Stimulated activated memory B cell treated with anti-CD40 and anti-IgM and Interleukin-4, amounts not matched to agents 10 μg/mL and 1 μg/mL and 100 μg/mL, for 72 hours (primary cell): ENCODE measurements at regions not wholly inside any gene's neighbourhood (a gene's known extent, or its start where the extent isn't known, plus 50 kb on each side); places are given as distances from the start of the nearest gene placed in this dataset.

Experiments used
- ATAC-seq: fragments of 150-1000 bp; cut with Tn5 transposase; 2 replicates; pipeline ENCODE4 v1.10.0; 2021
- H3K27ac Mint-ChIP-seq: one replicate; pipeline ENCODE4 v1.8.0; 2022; ENCODE audit warnings: mild to moderate bottlenecking, mixed read lengths
- H3K27me3 Mint-ChIP-seq: one replicate; pipeline ENCODE4 v1.8.0; 2022; ENCODE audit warnings: mixed read lengths
- H3K36me3 Mint-ChIP-seq: one replicate; pipeline ENCODE4 v1.8.0; 2022; ENCODE audit warnings: mixed read lengths
- H3K4me1 Mint-ChIP-seq: one replicate; pipeline ENCODE4 v1.8.0; 2022; ENCODE audit warnings: mixed read lengths
- H3K4me3 Mint-ChIP-seq: one replicate; pipeline ENCODE4 v1.8.0; 2022; ENCODE audit warnings: mild to moderate bottlenecking, moderate library complexity, mixed read lengths
- H3K9me3 Mint-ChIP-seq: one replicate; pipeline ENCODE4 v1.8.0; 2022; ENCODE audit warnings: mixed read lengths

- ATAC-seq, result peak; percentile 53
- no peaks in the 10 kb centered on the region for H3K4me1 Mint-ChIP-seq
- H3K27ac Mint-ChIP-seq, result no peak overlapping the region
- no peak overlapping the region for H3K4me3 Mint-ChIP-seq
- no peaks in the 10 kb centered on the region for H3K27me3 Mint-ChIP-seq
- peaks cover 5% of the 10 kb centered on the region for H3K9me3 Mint-ChIP-seq
- no peaks in the 10 kb centered on the region for H3K36me3 Mint-ChIP-seq
Measured at GRCh38 chr9:29969408-29969807, 2396.1 kb upstream of the C9orf72 start.

GRCh38 chr9:29969856-29970647 is 2396.8 kb upstream of the C9orf72 start:
- H3K36me3 Mint-ChIP-seq, result no peaks in the 10 kb centered on the region
- no peaks in the 10 kb centered on the region for H3K4me1 Mint-ChIP-seq
- H3K4me3 Mint-ChIP-seq, result no peak overlapping the region
- no peaks in the 10 kb centered on the region for H3K27me3 Mint-ChIP-seq
- peaks cover 5% of the 10 kb centered on the region for H3K9me3 Mint-ChIP-seq
- no peak overlapping the region for H3K27ac Mint-ChIP-seq
- ATAC-seq, result peak; percentile 44

- ATAC-seq, result no peak
- Mint-ChIP-seq H3K4me3 (no peak overlapping the region), H3K27ac (no peak overlapping the region), H3K9me3 (no peaks in the 10 kb centered on the region), H3K36me3 (no peaks in the 10 kb centered on the region), H3K27me3 (no peaks in the 10 kb centered on the region), H3K4me1 (no peaks in the 10 kb centered on the region)
Measured at GRCh38 chr9:29974197-29974596, 2400.9 kb upstream of the C9orf72 start.

GRCh38 chr9:29976981-29977380 is 2403.7 kb upstream of the C9orf72 start:
- H3K27me3 Mint-ChIP-seq, result no peaks in the 10 kb centered on the region
- H3K9me3 Mint-ChIP-seq, result peaks cover 3% of the 10 kb centered on the region
- no peaks in the 10 kb centered on the region for H3K36me3 Mint-ChIP-seq
- no peaks in the 10 kb centered on the region for H3K4me1 Mint-ChIP-seq
- H3K27ac Mint-ChIP-seq, result no peak overlapping the region
- H3K4me3 Mint-ChIP-seq, result no peak overlapping the region
- ATAC-seq, result no peak

- Mint-ChIP-seq H3K36me3 (no peaks in the 10 kb centered on the region), H3K27ac (no peak overlapping the region)
Measured at GRCh38 chr9:29981013-29981412, 2403.4 kb upstream of the ACO1 start.

GRCh38 chr9:29999645-30000044 is 2384.8 kb upstream of the ACO1 start:
- no peaks in the 10 kb centered on the region for H3K4me1 Mint-ChIP-seq
- no peak overlapping the region for H3K4me3 Mint-ChIP-seq
- no peaks in the 10 kb centered on the region for H3K27me3 Mint-ChIP-seq
- ATAC-seq, result no peak
- H3K36me3 Mint-ChIP-seq, result no peaks in the 10 kb centered on the region
- H3K9me3 Mint-ChIP-seq, result peaks cover 10% of the 10 kb centered on the region
- H3K27ac Mint-ChIP-seq, result no peak overlapping the region

More at GRCh38 chr9:29981013-29981412, 2403.4 kb upstream of the ACO1 start:
- H3K4me1 Mint-ChIP-seq, result no peaks in the 10 kb centered on the region
- no peaks in the 10 kb centered on the region for H3K27me3 Mint-ChIP-seq
- peaks cover 3% of the 10 kb centered on the region for H3K9me3 Mint-ChIP-seq
- H3K4me3 Mint-ChIP-seq, result no peak overlapping the region
- no peak for ATAC-seq

GRCh38 chr9:30010691-30011090 is 2373.8 kb upstream of the ACO1 start:
- no peaks in the 10 kb centered on the region for H3K36me3 Mint-ChIP-seq
- no peaks in the 10 kb centered on the region for H3K27me3 Mint-ChIP-seq
- no peaks in the 10 kb centered on the region for H3K4me1 Mint-ChIP-seq
- H3K27ac Mint-ChIP-seq, result no peak overlapping the region
- no peak for ATAC-seq
- no peak overlapping the region for H3K4me3 Mint-ChIP-seq
- H3K9me3 Mint-ChIP-seq, result no peaks in the 10 kb centered on the region

- Mint-ChIP-seq H3K4me3 (no peak overlapping the region), H3K27me3 (no peaks in the 10 kb centered on the region), H3K9me3 (no peaks in the 10 kb centered on the region), H3K36me3 (no peaks in the 10 kb centered on the region), H3K4me1 (no peaks in the 10 kb centered on the region), H3K27ac (no peak overlapping the region)
- no peak for ATAC-seq
Measured at GRCh38 chr9:30012622-30013021, 2371.8 kb upstream of the ACO1 start.

- H3K4me3 Mint-ChIP-seq, result no peak overlapping the region
- no peaks in the 10 kb centered on the region for H3K27me3 Mint-ChIP-seq
- no peak for ATAC-seq
- no peak overlapping the region for H3K27ac Mint-ChIP-seq
- H3K4me1 Mint-ChIP-seq, result no peaks in the 10 kb centered on the region
- H3K36me3 Mint-ChIP-seq, result no peaks in the 10 kb centered on the region
- H3K9me3 Mint-ChIP-seq, result no peaks in the 10 kb centered on the region
Measured at GRCh38 chr9:30015073-30015472, 2369.4 kb upstream of the ACO1 start.

- ATAC-seq, result no peak
- H3K4me3 Mint-ChIP-seq, result no peak overlapping the region
- no peaks in the 10 kb centered on the region for H3K4me1 Mint-ChIP-seq
- H3K27ac Mint-ChIP-seq, result no peak overlapping the region
- H3K9me3 Mint-ChIP-seq, result peaks cover 5% of the 10 kb centered on the region
- no peaks in the 10 kb centered on the region for H3K36me3 Mint-ChIP-seq
- no peaks in the 10 kb centered on the region for H3K27me3 Mint-ChIP-seq
Measured at GRCh38 chr9:30020161-30020560, 2364.3 kb upstream of the ACO1 start.

- ATAC-seq, result no peak
- no peaks in the 10 kb centered on the region for H3K9me3 Mint-ChIP-seq
- H3K36me3 Mint-ChIP-seq, result no peaks in the 10 kb centered on the region
- H3K27ac Mint-ChIP-seq, result no peak overlapping the region
- H3K27me3 Mint-ChIP-seq, result no peaks in the 10 kb centered on the region
- H3K4me1 Mint-ChIP-seq, result no peaks in the 10 kb centered on the region
- no peak overlapping the region for H3K4me3 Mint-ChIP-seq
Measured at GRCh38 chr9:30035761-30036160, 2348.7 kb upstream of the ACO1 start.

GRCh38 chr9:30036558-30036957 is 2347.9 kb upstream of the ACO1 start:
- no peak overlapping the region for H3K4me3 Mint-ChIP-seq
- H3K27ac Mint-ChIP-seq, result no peak overlapping the region
- no peaks in the 10 kb centered on the region for H3K36me3 Mint-ChIP-seq
- no peaks in the 10 kb centered on the region for H3K4me1 Mint-ChIP-seq
- no peaks in the 10 kb centered on the region for H3K9me3 Mint-ChIP-seq
- H3K27me3 Mint-ChIP-seq, result no peaks in the 10 kb centered on the region
- ATAC-seq, result no peak

- Mint-ChIP-seq H3K27me3 (no peaks in the 10 kb centered on the region), H3K36me3 (no peaks in the 10 kb centered on the region), H3K9me3 (no peaks in the 10 kb centered on the region), H3K27ac (no peak overlapping the region), H3K4me1 (no peaks in the 10 kb centered on the region), H3K4me3 (no peak overlapping the region)
- ATAC-seq, result no peak
Measured at GRCh38 chr9:30039712-30040111, 2344.7 kb upstream of the ACO1 start.

- ATAC-seq, result no peak
- no peaks in the 10 kb centered on the region for H3K36me3 Mint-ChIP-seq
- no peaks in the 10 kb centered on the region for H3K27me3 Mint-ChIP-seq
- no peaks in the 10 kb centered on the region for H3K9me3 Mint-ChIP-seq
- no peak overlapping the region for H3K4me3 Mint-ChIP-seq
- no peak overlapping the region for H3K27ac Mint-ChIP-seq
- no peaks in the 10 kb centered on the region for H3K4me1 Mint-ChIP-seq
Measured at GRCh38 chr9:30048396-30048795, 2336.0 kb upstream of the ACO1 start.

GRCh38 chr9:30058463-30058862 is 2326.0 kb upstream of the ACO1 start:
- no peaks in the 10 kb centered on the region for H3K4me1 Mint-ChIP-seq
- no peaks in the 10 kb centered on the region for H3K27me3 Mint-ChIP-seq
- no peak overlapping the region for H3K4me3 Mint-ChIP-seq
- peaks cover 3% of the 10 kb centered on the region for H3K9me3 Mint-ChIP-seq
- H3K27ac Mint-ChIP-seq, result no peak overlapping the region
- H3K36me3 Mint-ChIP-seq, result no peaks in the 10 kb centered on the region
- no peak for ATAC-seq

GRCh38 chr9:30060976-30061375 is 2323.5 kb upstream of the ACO1 start:
- Mint-ChIP-seq H3K36me3 (no peaks in the 10 kb centered on the region), H3K4me3 (no peak overlapping the region), H3K4me1 (no peaks in the 10 kb centered on the region), H3K27me3 (no peaks in the 10 kb centered on the region), H3K27ac (no peak overlapping the region), H3K9me3 (peaks cover 5% of the 10 kb centered on the region)
- ATAC-seq, result no peak
